HEK293 (cell line): ENCODE measurements at regions not wholly inside any gene's neighbourhood (a gene's known extent, or its start where the extent isn't known, plus 50 kb on each side); places are given as distances from the start of the nearest gene placed in this dataset.

ENCODE experiments used
- CTCF ChIA-PET: fragments of 350-600 bp; formaldehyde crosslinking; extraction: SDS; loops from one replicate; lab custom pipeline; 2021; ENCODE audit warnings: antibody characterized with exemption; lab: Yijun Ruan, JAX
- POLR2A ChIA-PET: fragments of 300-600 bp; formaldehyde crosslinking; extraction: SDS; loops from one replicate; lab custom pipeline; 2020; ENCODE audit warnings: antibody characterized with exemption, inconsistent platforms; lab: Yijun Ruan, JAX
- H3K27ac ChIP-seq: fragments of 200-500 bp; sonication (Bioruptor generic); 2 replicates; pipeline ENCODE4 v1.5.1; 2014; ENCODE audit warnings: low read depth, low read length, control low read depth, inconsistent platforms; ENCODE audit errors: extremely low read depth
- H3K36me3 ChIP-seq, 2 experiments: fragments of 200-500 bp in 1 of 2; sonication (Bioruptor generic) in 1 of 2; 1 replicate in 1 of 2; 2 replicates in 1 of 2; pipeline ENCODE4 v1.5.1; 2014 to 2017; ENCODE audit warnings: inconsistent platforms in 2 of 2, low read length in 2 of 2; ENCODE audit not compliant: control insufficient read depth in 2 of 2, insufficient read depth in 1 of 2
- H3K4me1 ChIP-seq: fragments of 200-500 bp; sonication (Bioruptor generic); 2 replicates; pipeline ENCODE4 v1.5.1; 2014; ENCODE audit warnings: mild to moderate bottlenecking, low read length, inconsistent platforms; ENCODE audit not compliant: control insufficient read depth, insufficient read depth
- H3K4me3 ChIP-seq: 2 replicates; pipeline ENCODE4 v1.5.1; 2011; ENCODE audit warnings: low read depth, mild to moderate bottlenecking, control low read depth, low read length, moderate library complexity
- H3K9me3 ChIP-seq: fragments of 200-500 bp; sonication (Bioruptor generic); 2 replicates; pipeline ENCODE4 v1.5.1; 2014; ENCODE audit warnings: low read depth, low read length, inconsistent platforms; ENCODE audit not compliant: control insufficient read depth, insufficient read depth
- GLIS1 ChIP-seq: fragments of 450-650 bp; formaldehyde crosslinking; IDR thresholded peaks from 2 replicates; pipeline ENCODE4 v1.5.1; 2016; ENCODE audit warnings: missing biosample characterization, missing genetic modification characterization
- IKZF3 ChIP-seq: fragments of 450-650 bp; IDR thresholded peaks from 2 replicates; pipeline ENCODE4 v1.5.0; 2018; ENCODE audit warnings: missing biosample characterization, mild to moderate bottlenecking, missing genetic modification characterization, moderate library complexity
- KLF10 ChIP-seq: fragments of 450-650 bp; IDR thresholded peaks from 2 replicates; pipeline ENCODE4 v1.5.1; 2018; ENCODE audit warnings: missing biosample characterization, mild to moderate bottlenecking, missing genetic modification characterization
- ZBTB20 ChIP-seq: fragments of 450-650 bp; formaldehyde crosslinking; IDR thresholded peaks from 2 replicates; pipeline ENCODE4 v1.5.1; 2016; ENCODE audit warnings: missing biosample characterization, missing genetic modification characterization
- ZNF155 ChIP-seq: fragments of 450-650 bp; formaldehyde crosslinking; IDR thresholded peaks from 2 replicates; pipeline ENCODE4 v1.5.1; 2016; ENCODE audit warnings: missing biosample characterization, missing genetic modification characterization
- ZNF223 ChIP-seq: fragments of 450-650 bp; formaldehyde crosslinking; IDR thresholded peaks from 2 replicates; pipeline ENCODE4 v1.5.1; 2016; ENCODE audit warnings: missing biosample characterization, missing genetic modification characterization
- ZNF274 ChIP-seq, 2 experiments: fragments of 200-500 bp in 1 of 2; fragments of 450-650 bp in 1 of 2; sonication (Bioruptor generic) in 1 of 2; formaldehyde crosslinking in 1 of 2; IDR thresholded peaks; 2 replicates each; pipeline versions ENCODE4 v1.5.1 to v1.6.1; 2014 to 2016; ENCODE audit warnings: borderline replicate concordance in 1 of 2, inconsistent platforms in 1 of 2, low read length in 1 of 2, missing biosample characterization in 1 of 2, missing genetic modification characterization in 1 of 2
- ZNF311 ChIP-seq: fragments of 450-650 bp; formaldehyde crosslinking; IDR thresholded peaks from 2 replicates; pipeline ENCODE4 v1.5.1; 2017; ENCODE audit warnings: missing biosample characterization, missing genetic modification characterization, borderline replicate concordance
- ZNF350 ChIP-seq: fragments of 450-650 bp; formaldehyde crosslinking; IDR thresholded peaks from 2 replicates; pipeline ENCODE4 v1.5.0; 2017; ENCODE audit warnings: missing biosample characterization, mild to moderate bottlenecking, missing genetic modification characterization
- ZNF366 ChIP-seq: fragments of 450-650 bp; formaldehyde crosslinking; conservative IDR thresholded peaks from 2 replicates; pipeline ENCODE4 v1.5.1; 2016; ENCODE audit warnings: missing biosample characterization, missing genetic modification characterization
- ZNF529 ChIP-seq: fragments of 450-650 bp; formaldehyde crosslinking; IDR thresholded peaks from 2 replicates; pipeline ENCODE4 v1.5.1; 2017; ENCODE audit warnings: missing genetic modification characterization, missing biosample characterization; ENCODE audit not compliant: insufficient replicate concordance
- ZNF600 ChIP-seq: fragments of 450-650 bp; formaldehyde crosslinking; IDR thresholded peaks from 2 replicates; pipeline ENCODE4 v1.5.1; 2016; ENCODE audit warnings: missing biosample characterization, missing genetic modification characterization
- ZSCAN23 ChIP-seq: fragments of 450-650 bp; formaldehyde crosslinking; IDR thresholded peaks from 2 replicates; pipeline ENCODE4 v1.5.1; 2016; ENCODE audit warnings: missing biosample characterization, missing genetic modification characterization
- ZXDB ChIP-seq: fragments of 450-650 bp; formaldehyde crosslinking; IDR thresholded peaks from 2 replicates; pipeline ENCODE4 v1.5.1; 2016; ENCODE audit warnings: missing biosample characterization, missing genetic modification characterization
- TF ChIP-seq, protein P1 (sequence below): fragments of 450-650 bp; formaldehyde crosslinking; IDR thresholded peaks from 2 replicates; pipeline ENCODE4 v1.5.1; 2016; ENCODE audit warnings: missing biosample characterization, missing genetic modification characterization
- TF ChIP-seq, protein P2 (sequence below): fragments of 450-650 bp; IDR thresholded peaks from 2 replicates; pipeline ENCODE4 v1.5.1; 2018; ENCODE audit warnings: missing biosample characterization, missing genetic modification characterization
- TF ChIP-seq, protein P3 (sequence below): fragments of 450-650 bp; formaldehyde crosslinking; IDR thresholded peaks from 2 replicates; pipeline ENCODE4 v1.5.1; 2017; ENCODE audit warnings: missing biosample characterization, missing genetic modification characterization
- TF ChIP-seq, protein P4 (sequence below): fragments of 450-650 bp; formaldehyde crosslinking; IDR thresholded peaks from 2 replicates; pipeline ENCODE4 v1.5.1; 2016; ENCODE audit warnings: missing biosample characterization, missing genetic modification characterization
- TF ChIP-seq, protein P5 (sequence below): fragments of 450-650 bp; formaldehyde crosslinking; IDR thresholded peaks from 2 replicates; pipeline ENCODE4 v1.5.1; 2016; ENCODE audit warnings: missing biosample characterization, missing genetic modification characterization
- TF ChIP-seq, protein P6 (sequence below): fragments of 450-650 bp; formaldehyde crosslinking; IDR thresholded peaks from 2 replicates; pipeline ENCODE4 v1.5.1; 2016; ENCODE audit warnings: missing biosample characterization, missing genetic modification characterization

DNA sequence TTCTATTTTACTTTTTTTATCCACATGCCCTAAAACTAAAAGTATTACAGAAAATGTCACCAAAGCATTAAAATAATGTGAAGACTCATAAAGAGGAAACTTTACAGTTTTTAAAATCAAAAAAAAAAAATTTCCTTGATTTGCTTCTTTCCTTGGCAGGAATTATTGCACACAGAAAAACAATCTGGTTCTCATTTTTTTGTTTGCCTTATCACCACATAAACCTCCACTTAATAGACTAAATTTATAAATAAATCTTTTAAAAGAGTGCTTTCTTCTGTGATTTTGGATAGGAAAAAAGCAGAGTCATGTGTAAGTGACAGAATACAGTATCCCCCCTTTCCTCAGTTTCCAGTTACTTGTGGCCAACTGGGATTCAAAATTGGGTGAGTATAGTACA, 695.1 kb upstream of the CITED2 start:
- POLR2A ChIA-PET, result no interaction called here
- no peaks in the 10 kb centered on the region for H3K36me3 ChIP-seq
- no peak overlapping the region for H3K27ac ChIP-seq
- CTCF ChIA-PET, result no interaction called here
- no peak overlapping the region for H3K4me3 ChIP-seq
- TF ChIP-seq, protein P1, sequence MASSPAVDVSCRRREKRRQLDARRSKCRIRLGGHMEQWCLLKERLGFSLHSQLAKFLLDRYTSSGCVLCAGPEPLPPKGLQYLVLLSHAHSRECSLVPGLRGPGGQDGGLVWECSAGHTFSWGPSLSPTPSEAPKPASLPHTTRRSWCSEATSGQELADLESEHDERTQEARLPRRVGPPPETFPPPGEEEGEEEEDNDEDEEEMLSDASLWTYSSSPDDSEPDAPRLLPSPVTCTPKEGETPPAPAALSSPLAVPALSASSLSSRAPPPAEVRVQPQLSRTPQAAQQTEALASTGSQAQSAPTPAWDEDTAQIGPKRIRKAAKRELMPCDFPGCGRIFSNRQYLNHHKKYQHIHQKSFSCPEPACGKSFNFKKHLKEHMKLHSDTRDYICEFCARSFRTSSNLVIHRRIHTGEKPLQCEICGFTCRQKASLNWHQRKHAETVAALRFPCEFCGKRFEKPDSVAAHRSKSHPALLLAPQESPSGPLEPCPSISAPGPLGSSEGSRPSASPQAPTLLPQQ, result no peak
- TF ChIP-seq, protein P2, sequence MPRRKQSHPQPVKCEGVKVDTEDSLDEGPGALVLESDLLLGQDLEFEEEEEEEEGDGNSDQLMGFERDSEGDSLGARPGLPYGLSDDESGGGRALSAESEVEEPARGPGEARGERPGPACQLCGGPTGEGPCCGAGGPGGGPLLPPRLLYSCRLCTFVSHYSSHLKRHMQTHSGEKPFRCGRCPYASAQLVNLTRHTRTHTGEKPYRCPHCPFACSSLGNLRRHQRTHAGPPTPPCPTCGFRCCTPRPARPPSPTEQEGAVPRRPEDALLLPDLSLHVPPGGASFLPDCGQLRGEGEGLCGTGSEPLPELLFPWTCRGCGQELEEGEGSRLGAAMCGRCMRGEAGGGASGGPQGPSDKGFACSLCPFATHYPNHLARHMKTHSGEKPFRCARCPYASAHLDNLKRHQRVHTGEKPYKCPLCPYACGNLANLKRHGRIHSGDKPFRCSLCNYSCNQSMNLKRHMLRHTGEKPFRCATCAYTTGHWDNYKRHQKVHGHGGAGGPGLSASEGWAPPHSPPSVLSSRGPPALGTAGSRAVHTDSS (tag by site-specific recombination), result no peak
- TF ChIP-seq ZNF350 (tag by site-specific recombination), result no peak
- no peak for TF ChIP-seq ZNF366 (tag by site-specific recombination)
- TF ChIP-seq ZNF223 (tag by site-specific recombination), result no peak
- TF ChIP-seq ZNF155 (tag by site-specific recombination), result no peak
- no peak for TF ChIP-seq ZNF311 (tag by site-specific recombination)
- TF ChIP-seq, protein P3, sequence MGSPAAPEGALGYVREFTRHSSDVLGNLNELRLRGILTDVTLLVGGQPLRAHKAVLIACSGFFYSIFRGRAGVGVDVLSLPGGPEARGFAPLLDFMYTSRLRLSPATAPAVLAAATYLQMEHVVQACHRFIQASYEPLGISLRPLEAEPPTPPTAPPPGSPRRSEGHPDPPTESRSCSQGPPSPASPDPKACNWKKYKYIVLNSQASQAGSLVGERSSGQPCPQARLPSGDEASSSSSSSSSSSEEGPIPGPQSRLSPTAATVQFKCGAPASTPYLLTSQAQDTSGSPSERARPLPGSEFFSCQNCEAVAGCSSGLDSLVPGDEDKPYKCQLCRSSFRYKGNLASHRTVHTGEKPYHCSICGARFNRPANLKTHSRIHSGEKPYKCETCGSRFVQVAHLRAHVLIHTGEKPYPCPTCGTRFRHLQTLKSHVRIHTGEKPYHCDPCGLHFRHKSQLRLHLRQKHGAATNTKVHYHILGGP, result no peak
- no peak for TF ChIP-seq GLIS1
- TF ChIP-seq, protein P4, sequence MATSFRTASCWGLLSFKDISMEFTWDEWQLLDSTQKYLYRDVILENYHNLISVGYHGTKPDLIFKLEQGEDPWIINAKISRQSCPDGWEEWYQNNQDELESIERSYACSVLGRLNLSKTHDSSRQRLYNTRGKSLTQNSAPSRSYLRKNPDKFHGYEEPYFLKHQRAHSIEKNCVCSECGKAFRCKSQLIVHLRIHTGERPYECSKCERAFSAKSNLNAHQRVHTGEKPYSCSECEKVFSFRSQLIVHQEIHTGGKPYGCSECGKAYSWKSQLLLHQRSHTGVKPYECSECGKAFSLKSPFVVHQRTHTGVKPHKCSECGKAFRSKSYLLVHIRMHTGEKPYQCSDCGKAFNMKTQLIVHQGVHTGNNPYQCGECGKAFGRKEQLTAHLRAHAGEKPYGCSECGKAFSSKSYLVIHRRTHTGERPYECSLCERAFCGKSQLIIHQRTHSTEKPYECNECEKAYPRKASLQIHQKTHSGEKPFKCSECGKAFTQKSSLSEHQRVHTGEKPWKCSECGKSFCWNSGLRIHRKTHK (tag by site-specific recombination), result no peak
- TF ChIP-seq ZXDB, result no peak
- TF ChIP-seq ZBTB20 (tag by site-specific recombination), result no peak
- TF ChIP-seq IKZF3 (tag by site-specific recombination), result no peak
- H3K9me3 ChIP-seq, result no peaks in the 10 kb centered on the region
- peaks cover 18% of the 10 kb centered on the region for H3K4me1 ChIP-seq

DNA sequence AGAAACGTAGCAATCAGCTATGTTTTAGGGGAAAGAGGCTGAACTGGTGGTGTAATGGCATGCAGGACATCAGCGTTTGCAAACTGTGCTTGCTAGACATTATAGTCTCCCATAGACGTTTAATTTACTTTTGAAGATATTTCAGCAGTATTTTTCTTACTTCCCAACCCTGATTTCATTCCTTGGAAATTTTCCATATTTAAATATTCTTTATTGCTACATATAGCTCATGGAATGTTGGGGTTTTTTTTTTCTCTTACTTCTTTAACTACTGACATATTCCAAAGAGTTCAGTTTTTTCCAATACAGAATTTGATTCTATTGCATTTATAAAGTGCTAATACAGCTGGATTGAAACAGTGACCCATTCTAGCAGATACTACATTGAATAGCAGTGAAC, 694.4 kb upstream of the CITED2 start:
- ChIA-PET POLR2A (interaction anchor here (0.9 kb wide), 1 partner anchor 694 kb away, joined by 3 read pairs; the partner anchor contains the start of gene CITED2), CTCF (interaction anchor here (1.0 to 1.3 kb wide), 2 partner anchors 16 to 19 kb away, joined by 3 to 4 read pairs; no protein-coding TSS in a partner anchor)
- peaks cover 18% of the 10 kb centered on the region for H3K4me1 ChIP-seq
- TF ChIP-seq ZNF529 (tag by site-specific recombination), result no peak
- no peak for TF ChIP-seq ZNF366 (tag by site-specific recombination)
- TF ChIP-seq ZNF274 (IDR thresholded peaks at IDR 0.05; ENCODE audit: low read length), result no peak
- TF ChIP-seq ZNF274 (tag by site-specific recombination; IDR thresholded peaks at IDR 0.05; ENCODE audit: borderline replicate concordance), result no peak
- TF ChIP-seq ZSCAN23 (tag by site-specific recombination), result no peak
- no peak for TF ChIP-seq ZNF600 (tag by site-specific recombination)
- TF ChIP-seq, protein P5, sequence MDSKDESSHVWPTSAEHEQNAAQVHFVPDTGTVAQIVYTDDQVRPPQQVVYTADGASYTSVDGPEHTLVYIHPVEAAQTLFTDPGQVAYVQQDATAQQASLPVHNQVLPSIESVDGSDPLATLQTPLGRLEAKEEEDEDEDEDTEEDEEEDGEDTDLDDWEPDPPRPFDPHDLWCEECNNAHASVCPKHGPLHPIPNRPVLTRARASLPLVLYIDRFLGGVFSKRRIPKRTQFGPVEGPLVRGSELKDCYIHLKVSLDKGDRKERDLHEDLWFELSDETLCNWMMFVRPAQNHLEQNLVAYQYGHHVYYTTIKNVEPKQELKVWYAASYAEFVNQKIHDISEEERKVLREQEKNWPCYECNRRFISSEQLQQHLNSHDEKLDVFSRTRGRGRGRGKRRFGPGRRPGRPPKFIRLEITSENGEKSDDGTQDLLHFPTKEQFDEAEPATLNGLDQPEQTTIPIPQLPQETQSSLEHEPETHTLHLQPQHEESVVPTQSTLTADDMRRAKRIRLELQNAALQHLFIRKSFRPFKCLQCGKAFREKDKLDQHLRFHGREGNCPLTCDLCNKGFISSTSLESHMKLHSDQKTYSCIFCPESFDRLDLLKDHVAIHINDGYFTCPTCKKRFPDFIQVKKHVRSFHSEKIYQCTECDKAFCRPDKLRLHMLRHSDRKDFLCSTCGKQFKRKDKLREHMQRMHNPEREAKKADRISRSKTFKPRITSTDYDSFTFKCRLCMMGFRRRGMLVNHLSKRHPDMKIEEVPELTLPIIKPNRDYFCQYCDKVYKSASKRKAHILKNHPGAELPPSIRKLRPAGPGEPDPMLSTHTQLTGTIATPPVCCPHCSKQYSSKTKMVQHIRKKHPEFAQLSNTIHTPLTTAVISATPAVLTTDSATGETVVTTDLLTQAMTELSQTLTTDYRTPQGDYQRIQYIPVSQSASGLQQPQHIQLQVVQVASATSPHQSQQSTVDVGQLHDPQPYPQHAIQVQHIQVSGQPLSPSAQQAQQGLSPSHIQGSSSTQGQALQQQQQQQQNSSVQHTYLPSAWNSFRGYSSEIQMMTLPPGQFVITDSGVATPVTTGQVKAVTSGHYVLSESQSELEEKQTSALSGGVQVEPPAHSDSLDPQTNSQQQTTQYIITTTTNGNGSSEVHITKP (tag by site-specific recombination), result no peak
- no peak for TF ChIP-seq IKZF3 (tag by site-specific recombination)
- TF ChIP-seq, protein P6, sequence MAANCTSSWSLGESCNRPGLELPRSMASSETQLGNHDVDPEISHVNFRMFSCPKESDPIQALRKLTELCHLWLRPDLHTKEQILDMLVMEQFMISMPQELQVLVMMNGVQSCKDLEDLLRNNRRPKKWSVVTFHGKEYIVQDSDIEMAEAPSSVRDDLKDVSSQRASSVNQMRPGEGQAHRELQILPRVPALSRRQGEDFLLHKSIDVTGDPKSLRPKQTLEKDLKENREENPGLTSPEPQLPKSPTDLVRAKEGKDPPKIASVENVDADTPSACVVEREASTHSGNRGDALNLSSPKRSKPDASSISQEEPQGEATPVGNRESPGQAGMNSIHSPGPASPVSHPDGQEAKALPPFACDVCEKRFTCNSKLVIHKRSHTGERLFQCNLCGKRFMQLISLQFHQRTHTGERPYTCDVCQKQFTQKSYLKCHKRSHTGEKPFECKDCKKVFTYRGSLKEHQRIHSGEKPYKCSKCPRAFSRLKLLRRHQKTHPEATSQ, result no peak
- TF ChIP-seq KLF10 (tag by site-specific recombination), result no peak
- H3K27ac ChIP-seq, result no peak overlapping the region
- no peak overlapping the region for H3K4me3 ChIP-seq
- no peaks in the 10 kb centered on the region for H3K36me3 ChIP-seq
- H3K9me3 ChIP-seq, result no peaks in the 10 kb centered on the region
